H9 (cell line): ENCODE measurements at regions not wholly inside any gene's neighbourhood (a gene's known extent, or its start where the extent isn't known, plus 50 kb on each side); places are given as distances from the start of the nearest gene placed in this dataset.
A peak's percentile ranks its signal among the peaks of the same experiment; 100 is the strongest.

Experiments
- DNase-seq: peaks from one replicate; pipeline ENCODE4 v3.0.0-alpha.2; 2017
- H2AFZ ChIP-seq: one replicate; pipeline ENCODE4 v1.6.1; 2013; ENCODE audit warnings: mild to moderate bottlenecking, low read length, control low read depth, moderate library complexity
- H2AK5ac ChIP-seq: 2 replicates; pipeline ENCODE4 v1.6.1; 2013; ENCODE audit warnings: low read length, control low read depth, mixed read lengths; ENCODE audit not compliant: insufficient read length
- H2BK120ac ChIP-seq: one replicate; pipeline ENCODE4 v1.6.1; 2013; ENCODE audit warnings: low read depth, mild to moderate bottlenecking, low read length, control low read depth, inconsistent platforms; ENCODE audit not compliant: poor library complexity, severe bottlenecking
- H2BK12ac ChIP-seq: 2 replicates; pipeline ENCODE4 v1.6.1; 2013; ENCODE audit warnings: low read length, control low read depth, mixed read lengths, low read depth; ENCODE audit not compliant: insufficient read length
- H2BK15ac ChIP-seq: 2 replicates; pipeline ENCODE4 v1.6.1; 2013; ENCODE audit warnings: low read depth, low read length, control low read depth
- H2BK20ac ChIP-seq: one replicate; pipeline ENCODE4 v1.6.1; 2013; ENCODE audit warnings: low read depth, mild to moderate bottlenecking, low read length, control low read depth, inconsistent platforms; ENCODE audit not compliant: poor library complexity, severe bottlenecking
- H2BK5ac ChIP-seq: 2 replicates; pipeline ENCODE4 v1.6.1; 2013; ENCODE audit warnings: low read length, control low read depth, mixed read lengths; ENCODE audit not compliant: insufficient read length
- H3K14ac ChIP-seq: 2 replicates; pipeline ENCODE4 v1.6.1; 2013; ENCODE audit warnings: low read length, control low read depth; ENCODE audit not compliant: insufficient read depth
- H3K18ac ChIP-seq: 2 replicates; pipeline ENCODE4 v1.6.1; 2013; ENCODE audit warnings: low read depth, mild to moderate bottlenecking, mixed read lengths, low read length, control low read depth; ENCODE audit not compliant: insufficient read length
- H3K23ac ChIP-seq: 2 replicates; pipeline ENCODE4 v1.6.1; 2013; ENCODE audit warnings: low read length, control low read depth, mixed read lengths, low read depth; ENCODE audit not compliant: insufficient read length
- H3K23me2 ChIP-seq: 2 replicates; pipeline ENCODE4 v1.6.1; 2013; ENCODE audit warnings: low read depth, mild to moderate bottlenecking, mixed read lengths, low read length, control low read depth; ENCODE audit not compliant: insufficient read length, poor library complexity, severe bottlenecking
- H3K27ac ChIP-seq: 2 replicates; pipeline ENCODE4 v1.5.1; 2013; ENCODE audit warnings: low read length, control low read depth, mixed read lengths, low read depth; ENCODE audit not compliant: insufficient read length
- H3K27me3 ChIP-seq: 2 replicates; pipeline ENCODE4 v1.6.1; 2013; ENCODE audit warnings: low read length, control low read depth, inconsistent platforms; ENCODE audit not compliant: insufficient read depth
- H3K4ac ChIP-seq: 2 replicates; pipeline ENCODE4 v1.6.1; 2013; ENCODE audit warnings: low read depth, mild to moderate bottlenecking, control low read depth, inconsistent platforms, low read length, moderate library complexity
- H3K4me1 ChIP-seq: 2 replicates; pipeline ENCODE4 v1.6.1; 2013; ENCODE audit warnings: low read length, control low read depth, inconsistent platforms; ENCODE audit not compliant: insufficient read depth
- H3K4me2 ChIP-seq: 2 replicates; pipeline ENCODE4 v1.6.1; 2013; ENCODE audit warnings: low read length, control low read depth, mixed read lengths; ENCODE audit not compliant: insufficient read length, insufficient read depth
- H3K56ac ChIP-seq: 2 replicates; pipeline ENCODE4 v1.6.1; 2013; ENCODE audit warnings: low read depth, mild to moderate bottlenecking, mixed read lengths, low read length, control low read depth; ENCODE audit not compliant: insufficient read length
- H3K79me1 ChIP-seq: 2 replicates; pipeline ENCODE4 v1.6.1; 2013; ENCODE audit warnings: low read depth, mild to moderate bottlenecking, moderate library complexity, low read length, control low read depth, inconsistent platforms; ENCODE audit not compliant: insufficient read depth, poor library complexity, severe bottlenecking
- H3K79me2 ChIP-seq: 2 replicates; pipeline ENCODE4 v1.6.1; 2013; ENCODE audit warnings: low read length, control low read depth, inconsistent platforms; ENCODE audit not compliant: insufficient read depth
- H3K9ac ChIP-seq: 2 replicates; pipeline ENCODE4 v1.6.1; 2013; ENCODE audit warnings: low read length, control low read depth, mixed read lengths; ENCODE audit not compliant: insufficient read length; ENCODE audit errors: extremely low read depth
- H3K9me3 ChIP-seq: one replicate; pipeline ENCODE4 v1.6.1; 2013; ENCODE audit warnings: low read depth, low read length, inconsistent platforms; ENCODE audit not compliant: control insufficient read depth
- H3T11ph ChIP-seq: one replicate; pipeline ENCODE4 v1.6.1; 2013; ENCODE audit warnings: mild to moderate bottlenecking, low read length, control low read depth, inconsistent platforms
- H4K20me1 ChIP-seq: one replicate; pipeline ENCODE4 v1.6.1; 2013; ENCODE audit not compliant: control insufficient read depth, insufficient read length, insufficient read depth
- H4K5ac ChIP-seq: 2 replicates; pipeline ENCODE4 v1.6.1; 2013; ENCODE audit warnings: low read depth, mild to moderate bottlenecking, mixed read lengths, low read length, control low read depth; ENCODE audit not compliant: insufficient read length
- H4K8ac ChIP-seq: replicated peaks from 2 replicates; pipeline ENCODE4 v1.6.1; 2013; ENCODE audit warnings: low read length, control low read depth, mixed read lengths, low read depth; ENCODE audit not compliant: insufficient read length
- H4K91ac ChIP-seq: 2 replicates; pipeline ENCODE4 v1.6.1; 2013; ENCODE audit warnings: low read depth, mild to moderate bottlenecking, moderate library complexity, mixed read lengths, low read length, control low read depth; ENCODE audit not compliant: insufficient read length
- H3K27ac Mint-ChIP-seq, 3 experiments: 2 replicates in 2 of 3; 3 replicates in 1 of 3; pipeline ENCODE4 v1.8.0; 2020 to 2021; ENCODE audit warnings: mixed read lengths in 3 of 3, mild to moderate bottlenecking in 1 of 3, moderate library complexity in 1 of 3
- H3K27me3 Mint-ChIP-seq: 2 replicates; pipeline ENCODE4 v1.8.0; 2021; ENCODE audit warnings: low read depth, mild to moderate bottlenecking, moderate library complexity, mixed read lengths
- H3K36me3 Mint-ChIP-seq, 3 experiments: 2 replicates in 2 of 3; 3 replicates in 1 of 3; pipeline ENCODE4 v1.8.0; 2020 to 2021; ENCODE audit warnings: low read depth in 3 of 3, mixed read lengths in 3 of 3; ENCODE audit not compliant: insufficient read depth in 1 of 3
- H3K4me1 Mint-ChIP-seq, 2 experiments: 2 replicates each; pipeline ENCODE4 v1.8.0; 2020; ENCODE audit warnings: mixed read lengths in 2 of 2
- H3K4me3 Mint-ChIP-seq, 2 experiments: 2 replicates in 1 of 2; 3 replicates in 1 of 2; pipeline ENCODE4 v1.8.0; 2020 to 2021; ENCODE audit warnings: mild to moderate bottlenecking in 2 of 2, mixed read lengths in 2 of 2, moderate library complexity in 1 of 2
- H3K9me3 Mint-ChIP-seq, 2 experiments: 2 replicates in 1 of 2; 3 replicates in 1 of 2; pipeline ENCODE4 v1.8.0; 2020; ENCODE audit warnings: mild to moderate bottlenecking in 2 of 2, mixed read lengths in 2 of 2, moderate library complexity in 1 of 2
- WGBS: extraction: QIAGEN DNeasy Blood & Tissue Kit; methylation state at CpG from one replicate; pipeline ENCODE4 v1.1.7; 2013; ENCODE audit warnings: missing lambda C conversion rate, low lambda C conversion rate, mixed read lengths; ENCODE audit not compliant: insufficient read length; ENCODE audit errors: extremely low coverage; 5-methylcytosine and 5-hydroxymethylcytosine counted together
- TF ChIP-seq, protein P1 (sequence below): fragments of 200-600 bp; sonication (generic); conservative IDR thresholded peaks from 3 replicates; pipeline ENCODE4 v1.8.0; 2021; ENCODE audit warnings: antibody characterized with exemption, mild to moderate bottlenecking

DNA sequence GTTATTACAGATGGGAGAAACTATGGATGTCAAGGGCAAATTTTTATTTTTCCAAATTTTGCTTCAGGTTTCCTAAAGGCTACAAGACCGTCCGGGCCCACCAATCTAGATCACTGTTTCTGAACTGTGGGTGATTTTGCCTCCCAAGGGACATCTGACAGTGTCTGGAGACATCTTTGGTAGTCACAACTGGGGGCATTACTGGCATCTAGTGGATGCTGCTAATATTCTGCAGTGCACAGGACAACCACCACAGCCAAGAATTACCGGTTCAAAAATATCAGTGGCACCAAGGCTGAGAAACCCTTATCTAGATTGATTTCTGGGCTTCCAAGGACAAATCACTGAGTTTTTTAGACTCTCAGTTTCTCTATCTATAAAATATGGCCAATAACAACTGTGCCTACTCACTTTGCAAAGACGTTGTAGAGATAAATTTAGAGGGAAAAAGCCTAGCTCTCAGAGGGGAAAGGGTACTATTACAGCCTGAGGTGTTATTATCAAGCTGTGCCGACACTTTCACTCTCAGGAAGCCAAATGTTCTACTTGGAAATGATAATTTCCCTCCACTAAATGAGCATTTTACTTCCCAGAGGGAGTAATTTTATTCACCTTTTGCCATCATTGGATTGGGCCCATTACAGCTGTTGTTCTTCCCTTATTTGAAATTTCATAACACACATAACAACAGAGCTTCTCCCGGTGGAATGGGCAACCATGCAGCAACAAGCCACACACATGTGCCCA, 442.1 kb downstream of the CENPC start:
- Histone ChIP-seq H3K9ac (no peak overlapping the region), H3K4me2 (no peak overlapping the region), H3K14ac (no peak overlapping the region), H4K20me1 (no peaks in the 10 kb centered on the region), H3K23ac (no peak overlapping the region), H3K79me1 (no peaks in the 10 kb centered on the region), H2BK120ac (no peak overlapping the region), H3K79me2 (no peaks in the 10 kb centered on the region), H3K56ac (no peak overlapping the region), H2AFZ (no peak overlapping the region), H2AK5ac (no peak overlapping the region), H3K27ac (no peak overlapping the region), H3K18ac (no peak overlapping the region), H3K27me3 (no peaks in the 10 kb centered on the region), H3K4ac (no peak overlapping the region), H3K4me1 (no peaks in the 10 kb centered on the region), H4K8ac (no peak overlapping the region), H2BK15ac (no peak overlapping the region), H4K91ac (no peak overlapping the region), H3T11ph (no peak overlapping the region), H2BK5ac (no peak overlapping the region), H2BK12ac (no peak overlapping the region), H2BK20ac (no peak overlapping the region), H4K5ac (no peak overlapping the region), H3K23me2 (no peaks in the 10 kb centered on the region), H3K9me3 (no peaks in the 10 kb centered on the region)
- no CpG with 5 or more reads among the region's 6 CpGs for WGBS
- TF ChIP-seq, protein P1, sequence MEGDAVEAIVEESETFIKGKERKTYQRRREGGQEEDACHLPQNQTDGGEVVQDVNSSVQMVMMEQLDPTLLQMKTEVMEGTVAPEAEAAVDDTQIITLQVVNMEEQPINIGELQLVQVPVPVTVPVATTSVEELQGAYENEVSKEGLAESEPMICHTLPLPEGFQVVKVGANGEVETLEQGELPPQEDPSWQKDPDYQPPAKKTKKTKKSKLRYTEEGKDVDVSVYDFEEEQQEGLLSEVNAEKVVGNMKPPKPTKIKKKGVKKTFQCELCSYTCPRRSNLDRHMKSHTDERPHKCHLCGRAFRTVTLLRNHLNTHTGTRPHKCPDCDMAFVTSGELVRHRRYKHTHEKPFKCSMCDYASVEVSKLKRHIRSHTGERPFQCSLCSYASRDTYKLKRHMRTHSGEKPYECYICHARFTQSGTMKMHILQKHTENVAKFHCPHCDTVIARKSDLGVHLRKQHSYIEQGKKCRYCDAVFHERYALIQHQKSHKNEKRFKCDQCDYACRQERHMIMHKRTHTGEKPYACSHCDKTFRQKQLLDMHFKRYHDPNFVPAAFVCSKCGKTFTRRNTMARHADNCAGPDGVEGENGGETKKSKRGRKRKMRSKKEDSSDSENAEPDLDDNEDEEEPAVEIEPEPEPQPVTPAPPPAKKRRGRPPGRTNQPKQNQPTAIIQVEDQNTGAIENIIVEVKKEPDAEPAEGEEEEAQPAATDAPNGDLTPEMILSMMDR = no peak
- H3K36me3 Mint-ChIP-seq = no peaks in the 10 kb centered on the region
- no peak overlapping the region for H3K4me3 Mint-ChIP-seq
- H3K9me3 Mint-ChIP-seq = no peaks in the 10 kb centered on the region; a peak in 1 of 5 replicates
- 0 out of 7 replicates have a peak overlapping the region, but pooled peaks of 1 of the 3 experiments have one; percentile 57 for H3K27ac Mint-ChIP-seq
- DNase-seq = no peak
- no peaks in the 10 kb centered on the region for H3K27me3 Mint-ChIP-seq
- peaks cover 0 to 5% of the 10 kb centered on the region in 2 experiments; a peak in 2 of 4 replicates for H3K4me1 Mint-ChIP-seq
